ENCODE measurements at regions not wholly inside any gene's neighbourhood (a gene's known extent, or its start where the extent isn't known, plus 50 kb on each side); places are given as distances from the start of the nearest gene placed in this dataset.

- Mint-ChIP-seq H3K4me1 (no peaks in the 10 kb centered on the region), H3K4me3 (no peak overlapping the region), H3K36me3 (no peaks in the 10 kb centered on the region), H3K27ac (no peak overlapping the region), H3K9me3 (peaks cover 2 to 19% (median 7%) of the 10 kb centered on the region in 5 donors), H3K27me3 (no peaks in the 10 kb centered on the region)
- Histone ChIP-seq H3K9me3 (ENCODE audit: low read length) (no peaks in the 10 kb centered on the region), H3K4me1 (ENCODE audit: insufficient read depth, low read length) (no peaks in the 10 kb centered on the region), H3K27ac (ENCODE audit: low read depth, low read length) (no peak overlapping the region), H3K4me3 (ENCODE audit: low read length) (no peak overlapping the region), H3K36me3 (ENCODE audit: insufficient read depth, low read length) (no peaks in the 10 kb centered on the region), H3K27me3 (ENCODE audit: insufficient read depth, low read length, poor library complexity, severe bottlenecking) (no peaks in the 10 kb centered on the region)
- DNase-seq: no peak
- POLR2A ChIA-PET: no interaction called here
- CTCF ChIA-PET: no interaction called here
Observed at GRCh38 chr5:8857051-8857450, 688.8 kb downstream of the SEMA5A start.

DNA sequence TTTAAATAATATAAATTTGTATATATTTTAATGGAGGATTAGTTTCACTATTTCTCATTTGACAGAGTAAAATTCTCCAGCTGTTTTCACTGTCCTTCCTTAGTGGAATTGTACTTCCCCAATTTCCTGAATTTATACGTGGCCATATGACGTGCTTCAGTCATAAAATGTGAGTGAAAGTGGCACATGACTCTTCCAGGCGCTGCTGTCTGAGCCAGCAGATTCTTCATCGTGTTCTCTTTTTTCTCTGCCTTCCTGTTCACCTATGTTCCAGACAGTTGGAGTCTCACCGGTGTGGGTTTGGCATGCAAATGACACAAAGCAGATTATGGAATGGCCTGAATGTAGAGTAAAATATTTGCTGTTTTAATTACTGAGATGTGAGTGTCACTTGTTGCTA lies 684.1 kb downstream of the SEMA5A start:
- H3K4me1 Mint-ChIP-seq: no peaks in the 10 kb centered on the region
- Histone ChIP-seq H3K27ac (ENCODE audit: low read depth, low read length) (no peak overlapping the region), H3K36me3 (ENCODE audit: insufficient read depth, low read length) (no peaks in the 10 kb centered on the region), H3K27me3 (ENCODE audit: insufficient read depth, low read length, poor library complexity, severe bottlenecking) (no peaks in the 10 kb centered on the region), H3K4me1 (ENCODE audit: insufficient read depth, low read length) (no peaks in the 10 kb centered on the region), H3K4me3 (ENCODE audit: low read length) (no peak overlapping the region), H3K9me3 (ENCODE audit: low read length) (no peaks in the 10 kb centered on the region)
- ChIA-PET CTCF (no interaction called here), POLR2A (no interaction called here)
- no peak for DNase-seq
- no peak overlapping the region for H3K4me3 Mint-ChIP-seq
- no peaks in the 10 kb centered on the region for H3K36me3 Mint-ChIP-seq
- no peak overlapping the region for H3K27ac Mint-ChIP-seq
- H3K9me3 Mint-ChIP-seq: peaks cover 0 to 8% (median 5%) of the 10 kb centered on the region in 5 donors
- no peaks in the 10 kb centered on the region for H3K27me3 Mint-ChIP-seq

DNA sequence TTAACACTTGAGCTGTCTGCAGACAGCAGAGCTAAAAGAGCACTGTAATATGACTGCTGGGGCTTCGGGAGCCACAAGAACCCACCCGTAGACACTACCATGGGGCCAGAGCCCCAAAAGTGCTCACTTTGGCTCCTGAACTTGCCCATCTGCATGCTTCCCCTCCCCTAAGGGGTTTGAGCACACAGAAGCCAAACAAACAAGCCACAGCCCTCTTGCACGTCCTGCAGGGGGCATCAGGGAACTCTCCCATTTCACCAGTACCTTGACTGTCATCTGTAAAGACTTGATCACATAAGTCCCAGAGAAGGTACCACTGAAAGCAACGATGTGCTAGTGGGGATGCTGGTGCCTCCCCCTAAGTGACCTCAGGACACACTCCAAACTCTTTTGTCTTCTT lies 681.8 kb downstream of the SEMA5A start:
- Histone ChIP-seq H3K4me1 (ENCODE audit: insufficient read depth, low read length) (no peaks in the 10 kb centered on the region), H3K27ac (ENCODE audit: low read depth, low read length) (no peak overlapping the region), H3K36me3 (ENCODE audit: insufficient read depth, low read length) (no peaks in the 10 kb centered on the region), H3K4me3 (ENCODE audit: low read length) (no peak overlapping the region), H3K27me3 (ENCODE audit: insufficient read depth, low read length, poor library complexity, severe bottlenecking) (no peaks in the 10 kb centered on the region), H3K9me3 (ENCODE audit: low read length) (no peaks in the 10 kb centered on the region)
- Mint-ChIP-seq H3K27me3 (no peaks in the 10 kb centered on the region), H3K9me3 (peaks cover 0 to 8% (median 5%) of the 10 kb centered on the region in 5 donors), H3K4me1 (no peaks in the 10 kb centered on the region), H3K36me3 (no peaks in the 10 kb centered on the region), H3K4me3 (no peak overlapping the region), H3K27ac (no peak overlapping the region)
- no peak for DNase-seq
- POLR2A ChIA-PET: no interaction called here
- CTCF ChIA-PET: no interaction called here

GRCh38 chr5:8865266-8865665 lies 680.6 kb downstream of the SEMA5A start:
- H3K36me3 Mint-ChIP-seq: no peaks in the 10 kb centered on the region
- Histone ChIP-seq H3K4me3 (ENCODE audit: low read length) (no peak overlapping the region), H3K9me3 (ENCODE audit: low read length) (no peaks in the 10 kb centered on the region), H3K36me3 (ENCODE audit: insufficient read depth, low read length) (no peaks in the 10 kb centered on the region), H3K27me3 (ENCODE audit: insufficient read depth, low read length, poor library complexity, severe bottlenecking) (no peaks in the 10 kb centered on the region), H3K27ac (ENCODE audit: low read depth, low read length) (no peak overlapping the region), H3K4me1 (ENCODE audit: insufficient read depth, low read length) (no peaks in the 10 kb centered on the region)
- H3K4me3 Mint-ChIP-seq: no peak overlapping the region
- CTCF ChIA-PET: no interaction called here
- no peaks in the 10 kb centered on the region for H3K4me1 Mint-ChIP-seq
- DNase-seq: no peak
- H3K27me3 Mint-ChIP-seq: no peaks in the 10 kb centered on the region
- peaks cover 0 to 8% (median 5%) of the 10 kb centered on the region in 5 donors for H3K9me3 Mint-ChIP-seq
- no peak overlapping the region for H3K27ac Mint-ChIP-seq
- POLR2A ChIA-PET: no interaction called here

- Histone ChIP-seq H3K9me3 (ENCODE audit: low read length) (no peaks in the 10 kb centered on the region), H3K27me3 (ENCODE audit: insufficient read depth, low read length, poor library complexity, severe bottlenecking) (no peaks in the 10 kb centered on the region), H3K4me1 (ENCODE audit: insufficient read depth, low read length) (no peaks in the 10 kb centered on the region), H3K27ac (ENCODE audit: low read depth, low read length) (no peak overlapping the region), H3K36me3 (ENCODE audit: insufficient read depth, low read length) (no peaks in the 10 kb centered on the region), H3K4me3 (ENCODE audit: low read length) (no peak overlapping the region)
- ChIA-PET CTCF (no interaction called here), POLR2A (no interaction called here)
- Mint-ChIP-seq H3K27ac (no peak overlapping the region), H3K9me3 (peaks cover 0 to 10% (median 7%) of the 10 kb centered on the region in 5 donors), H3K4me3 (no peak overlapping the region), H3K36me3 (no peaks in the 10 kb centered on the region), H3K4me1 (no peaks in the 10 kb centered on the region), H3K27me3 (no peaks in the 10 kb centered on the region)
- no peak for DNase-seq
Observed at GRCh38 chr5:8865686-8866374, 680.0 kb downstream of the SEMA5A start.

- H3K27ac Mint-ChIP-seq: no peak overlapping the region
- no peak for DNase-seq
Observed at GRCh38 chr5:8868283-8868682, 677.6 kb downstream of the SEMA5A start.

DNA sequence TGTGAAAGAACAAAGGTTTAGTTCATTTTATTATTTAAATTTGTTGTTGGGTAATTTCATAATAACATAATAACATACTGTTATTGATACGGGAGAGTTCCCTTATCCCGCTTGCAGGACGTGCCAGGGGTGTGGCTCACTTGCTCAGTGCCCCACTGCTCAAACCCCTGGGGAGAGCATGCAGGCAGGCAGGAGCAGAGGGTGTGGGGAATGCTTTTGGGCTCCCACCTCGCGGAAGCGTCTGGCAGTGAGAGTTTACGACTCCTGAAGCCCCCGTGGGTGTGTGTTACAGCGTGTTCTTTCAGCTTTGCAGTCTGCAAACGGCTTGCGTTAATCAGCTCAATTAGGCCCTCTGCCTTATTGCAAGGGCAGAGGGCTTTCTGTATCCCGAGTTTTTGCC lies 675.9 kb downstream of the SEMA5A start:
- ChIA-PET POLR2A (no interaction called here), CTCF (no interaction called here)
- H3K27ac Mint-ChIP-seq: no peak overlapping the region

More at GRCh38 chr5:8868283-8868682, 677.6 kb downstream of the SEMA5A start:
- no peak overlapping the region for H3K27ac ChIP-seq (ENCODE audit: low read depth, low read length)
- no peaks in the 10 kb centered on the region for H3K4me1 ChIP-seq (ENCODE audit: insufficient read depth, low read length)
- no peak overlapping the region for H3K4me3 Mint-ChIP-seq
- H3K9me3 Mint-ChIP-seq: peaks cover 0 to 17% (median 11%) of the 10 kb centered on the region in 5 donors
- no peaks in the 10 kb centered on the region for H3K27me3 ChIP-seq (ENCODE audit: insufficient read depth, low read length, poor library complexity, severe bottlenecking)
- no peaks in the 10 kb centered on the region for H3K36me3 ChIP-seq (ENCODE audit: insufficient read depth, low read length)
- H3K27me3 Mint-ChIP-seq: no peaks in the 10 kb centered on the region
- no peaks in the 10 kb centered on the region for H3K4me1 Mint-ChIP-seq
- no peaks in the 10 kb centered on the region for H3K9me3 ChIP-seq (ENCODE audit: low read length)
- POLR2A ChIA-PET: no interaction called here
- CTCF ChIA-PET: no interaction called here
- no peak overlapping the region for H3K4me3 ChIP-seq (ENCODE audit: low read length)
- H3K36me3 Mint-ChIP-seq: no peaks in the 10 kb centered on the region

GRCh38 chr5:8870349-8870958 lies 675.4 kb downstream of the SEMA5A start:
- Mint-ChIP-seq H3K27me3 (no peaks in the 10 kb centered on the region), H3K4me3 (no peak overlapping the region), H3K4me1 (no peaks in the 10 kb centered on the region), H3K27ac (no peak overlapping the region), H3K9me3 (peaks cover 0 to 21% (median 10%) of the 10 kb centered on the region in 5 donors), H3K36me3 (no peaks in the 10 kb centered on the region)
- H3K36me3 ChIP-seq (ENCODE audit: insufficient read depth, low read length): no peaks in the 10 kb centered on the region
- DNase-seq: no peak
- POLR2A ChIA-PET: no interaction called here
- no peaks in the 10 kb centered on the region for H3K9me3 ChIP-seq (ENCODE audit: low read length)
- no peak overlapping the region for H3K4me3 ChIP-seq (ENCODE audit: low read length)
- H3K27me3 ChIP-seq (ENCODE audit: insufficient read depth, low read length, poor library complexity, severe bottlenecking): no peaks in the 10 kb centered on the region
- no peaks in the 10 kb centered on the region for H3K4me1 ChIP-seq (ENCODE audit: insufficient read depth, low read length)
- CTCF ChIA-PET: no interaction called here
- no peak overlapping the region for H3K27ac ChIP-seq (ENCODE audit: low read depth, low read length)

More for the DNA sequence above, 675.9 kb downstream of the SEMA5A start:
- H3K4me3 Mint-ChIP-seq: no peak overlapping the region
- no peaks in the 10 kb centered on the region for H3K36me3 Mint-ChIP-seq
- H3K4me3 ChIP-seq (ENCODE audit: low read length): no peak overlapping the region
- no peaks in the 10 kb centered on the region for H3K4me1 Mint-ChIP-seq
- DNase-seq: no peak
- no peaks in the 10 kb centered on the region for H3K36me3 ChIP-seq (ENCODE audit: insufficient read depth, low read length)
- no peaks in the 10 kb centered on the region for H3K4me1 ChIP-seq (ENCODE audit: insufficient read depth, low read length)
- H3K27me3 Mint-ChIP-seq: no peaks in the 10 kb centered on the region
- H3K27ac ChIP-seq (ENCODE audit: low read depth, low read length): no peak overlapping the region
- H3K9me3 Mint-ChIP-seq: peaks cover 0 to 19% (median 12%) of the 10 kb centered on the region in 5 donors
- no peaks in the 10 kb centered on the region for H3K27me3 ChIP-seq (ENCODE audit: insufficient read depth, low read length, poor library complexity, severe bottlenecking)
- H3K9me3 ChIP-seq (ENCODE audit: low read length): no peaks in the 10 kb centered on the region

All from CD8-positive, alpha-beta memory T cell (primary cell).